Psoas muscle (tissue), 7 donors: ENCODE measurements at regions not wholly inside any gene's neighbourhood (a gene's known extent, or its start where the extent isn't known, plus 50 kb on each side); places are given as distances from the start of the nearest gene placed in this dataset.

ENCODE experiments used
- ATAC-seq, 4 donors: fragments of 200-7000 bp; cut with Tn5 transposase; one replicate each; pipeline ENCODE4 v1.9.1; 2020; ENCODE audit warnings: moderate library complexity in 3 of 4, mild to moderate bottlenecking in 2 of 4
- DNase-seq, 2 donors: peaks; one replicate each; pipeline ENCODE4 v3.0.0-alpha.2; 2020
- H3K27ac ChIP-seq: fragments of 200-600 bp; one replicate; pipeline ENCODE4 v1.8.0; 2022
- H3K27me3 ChIP-seq, 3 donors: fragments of 200-600 bp in 1 of 3; one replicate each; pipeline versions ENCODE4 v1.6.1 to v1.8.0; 2013 to 2022; ENCODE audit warnings: low read length in 2 of 3, mild to moderate bottlenecking in 2 of 3, moderate library complexity in 1 of 3; ENCODE audit not compliant: insufficient read depth in 3 of 3
- H3K36me3 ChIP-seq, 2 donors: fragments of 200-600 bp in 1 of 2; one replicate each; pipeline versions ENCODE4 v1.6.1 to v1.8.0; 2013 to 2022; ENCODE audit warnings: low read depth in 1 of 2, mild to moderate bottlenecking in 1 of 2, moderate library complexity in 1 of 2; ENCODE audit not compliant: insufficient read depth in 1 of 2
- H3K4me1 ChIP-seq: fragments of 200-600 bp; one replicate; pipeline ENCODE4 v1.8.0; 2022
- H3K4me3 ChIP-seq: fragments of 200-600 bp; one replicate; pipeline ENCODE4 v1.8.0; 2022; ENCODE audit warnings: mild to moderate bottlenecking
- H3K9me3 ChIP-seq: fragments of 200-600 bp; one replicate; pipeline ENCODE4 v1.8.0; 2022
- WGBS, 3 donors: extraction: QIAGEN DNeasy Blood & Tissue Kit; methylation state at CpG; one replicate each; pipeline versions ENCODE4 v1.1.6 to v1.1.7; 2013; 5-methylcytosine and 5-hydroxymethylcytosine counted together
- intact Hi-C, 2 donors: fragments of 100-400 bp; cut with DNase I; formaldehyde crosslinking; loops; one replicate each; pipeline versions ENCODE4 v1.11.0 to v1.14.2; 2022
- TF ChIP-seq, protein P1 (sequence below): fragments of 200-600 bp; IDR thresholded peaks from one replicate; pipeline ENCODE4 v1.8.0; 2022; ENCODE audit warnings: antibody characterized with exemption
- donor health status: healthy with polysubstance abuse.
- donor health status: DM: no; HTN: no; CAD: no; lungs with moderate emphysema.
- donor health status: Bipolar disorder and iron deficiency.
- donor health status: healthy.
- donor health status: DM: yes; HTN: yes; CAD: no.
- donor health status: DM: no; HTN: no; CAD: no.
- donor health status: DM: yes; HTN: yes; CAD: no.

DNA sequence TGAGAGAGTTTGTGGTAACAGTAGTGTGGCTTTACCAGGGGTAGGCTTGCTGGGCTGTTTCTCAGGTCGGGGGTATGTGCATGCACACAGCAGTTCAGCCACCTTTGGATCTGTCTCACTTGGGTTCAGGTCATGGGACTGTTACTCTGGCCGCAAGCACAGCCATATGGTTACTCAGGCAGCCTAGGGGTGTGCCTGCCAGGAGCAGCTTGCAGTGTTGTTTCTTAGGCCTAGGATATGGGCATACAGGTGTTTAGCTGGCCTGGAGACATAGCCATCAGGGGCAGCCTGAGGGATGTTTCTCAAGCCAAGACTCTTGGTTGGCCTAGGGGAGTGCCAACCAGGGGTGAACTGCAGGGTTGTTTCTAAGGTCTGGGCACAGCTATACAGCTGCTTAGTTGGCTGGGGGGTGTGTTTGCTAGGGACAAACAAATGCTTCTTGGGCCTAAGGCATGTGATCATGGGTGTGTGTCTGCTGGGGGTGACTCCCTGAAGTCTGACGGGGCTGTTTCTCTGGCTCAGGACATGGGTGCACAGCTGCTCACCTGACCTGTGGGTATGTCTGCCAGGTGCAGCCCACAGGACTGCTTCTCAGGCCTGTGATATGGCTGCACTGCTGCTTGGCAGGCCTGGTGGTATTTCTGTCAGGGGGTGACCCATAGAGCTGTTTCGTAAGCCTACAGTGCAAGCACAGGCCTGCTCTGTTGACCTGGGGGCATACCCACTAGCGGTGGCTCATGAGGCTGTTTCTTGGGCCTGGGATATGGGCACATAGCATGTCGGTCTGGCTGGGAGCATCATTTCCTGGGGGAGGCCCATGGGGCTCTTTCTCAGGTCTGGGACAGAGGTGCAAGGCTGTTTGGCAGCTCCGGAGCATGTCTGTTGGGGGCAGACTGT is 168.0 kb upstream of the THRB start:
- ATAC-seq: no peak
- H3K4me3 ChIP-seq: no peak overlapping the region
- intact Hi-C loops: no loop called here
- WGBS, 3 donors: 90 to 96% (median 92%) methylated on average over 7 of the region's 7 CpGs
- H3K9me3 ChIP-seq: no peaks in the 10 kb centered on the region
- H3K27me3 ChIP-seq: no peaks in the 10 kb centered on the region
- no peaks in the 10 kb centered on the region for H3K36me3 ChIP-seq
- H3K4me1 ChIP-seq: no peaks in the 10 kb centered on the region
- TF ChIP-seq, protein P1, sequence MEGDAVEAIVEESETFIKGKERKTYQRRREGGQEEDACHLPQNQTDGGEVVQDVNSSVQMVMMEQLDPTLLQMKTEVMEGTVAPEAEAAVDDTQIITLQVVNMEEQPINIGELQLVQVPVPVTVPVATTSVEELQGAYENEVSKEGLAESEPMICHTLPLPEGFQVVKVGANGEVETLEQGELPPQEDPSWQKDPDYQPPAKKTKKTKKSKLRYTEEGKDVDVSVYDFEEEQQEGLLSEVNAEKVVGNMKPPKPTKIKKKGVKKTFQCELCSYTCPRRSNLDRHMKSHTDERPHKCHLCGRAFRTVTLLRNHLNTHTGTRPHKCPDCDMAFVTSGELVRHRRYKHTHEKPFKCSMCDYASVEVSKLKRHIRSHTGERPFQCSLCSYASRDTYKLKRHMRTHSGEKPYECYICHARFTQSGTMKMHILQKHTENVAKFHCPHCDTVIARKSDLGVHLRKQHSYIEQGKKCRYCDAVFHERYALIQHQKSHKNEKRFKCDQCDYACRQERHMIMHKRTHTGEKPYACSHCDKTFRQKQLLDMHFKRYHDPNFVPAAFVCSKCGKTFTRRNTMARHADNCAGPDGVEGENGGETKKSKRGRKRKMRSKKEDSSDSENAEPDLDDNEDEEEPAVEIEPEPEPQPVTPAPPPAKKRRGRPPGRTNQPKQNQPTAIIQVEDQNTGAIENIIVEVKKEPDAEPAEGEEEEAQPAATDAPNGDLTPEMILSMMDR: no peak
- no peak for DNase-seq
- H3K27ac ChIP-seq: no peak overlapping the region

DNA sequence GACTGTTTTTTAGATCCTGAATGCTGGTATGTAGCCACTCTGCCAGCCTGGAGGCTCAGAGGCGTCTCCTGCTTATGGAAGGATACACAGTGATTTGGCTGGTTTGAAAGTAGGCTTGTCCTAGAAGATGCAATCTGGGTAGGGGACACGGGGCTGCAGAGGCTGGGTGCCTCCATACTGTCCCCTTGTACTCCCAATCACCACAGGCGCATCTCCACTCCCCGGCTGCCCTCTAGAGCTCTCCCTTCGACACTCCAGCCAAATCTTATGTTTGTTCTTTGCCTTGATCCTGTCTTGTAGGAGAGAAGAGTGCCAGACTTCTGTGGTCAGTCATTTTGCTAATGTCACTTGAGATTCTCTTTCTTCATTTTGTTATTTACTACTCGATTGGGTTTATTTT is 168.8 kb upstream of the THRB start:
- Histone ChIP-seq H3K27ac (no peak overlapping the region), H3K4me1 (no peaks in the 10 kb centered on the region), H3K27me3 (no peaks in the 10 kb centered on the region), H3K9me3 (no peaks in the 10 kb centered on the region), H3K36me3 (no peaks in the 10 kb centered on the region), H3K4me3 (no peak overlapping the region)
- WGBS, 3 donors: 90 to 94% (median 91%) methylated on average over 6 of the region's 6 CpGs
- DNase-seq (no peak), ATAC-seq (no peak)
- TF ChIP-seq, protein P1: no peak
- intact Hi-C loops: no loop called here

DNA sequence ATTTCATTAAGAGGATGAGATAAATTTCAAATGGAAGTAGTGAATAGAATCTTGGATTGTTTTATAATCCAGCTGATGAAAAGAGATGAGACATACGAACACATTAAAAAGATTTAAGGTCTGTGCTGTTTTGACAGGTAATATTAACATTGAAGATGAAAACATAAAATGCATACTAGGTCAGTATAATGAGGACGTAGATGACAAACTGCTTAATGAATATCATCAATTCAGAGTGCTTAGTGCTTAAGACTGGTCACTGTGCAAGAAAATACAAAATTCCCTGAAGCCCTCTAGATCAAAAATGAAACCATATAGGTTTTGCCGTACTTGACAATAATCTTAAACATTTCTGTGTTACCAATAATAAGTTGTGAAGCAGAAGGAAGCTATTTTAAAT is 173.4 kb upstream of the THRB start:
- TF ChIP-seq, protein P1: no peak
- Histone ChIP-seq H3K4me3 (no peak overlapping the region), H3K9me3 (no peaks in the 10 kb centered on the region), H3K27me3 (no peaks in the 10 kb centered on the region), H3K4me1 (no peaks in the 10 kb centered on the region), H3K27ac (no peak overlapping the region), H3K36me3 (no peaks in the 10 kb centered on the region)
- ATAC-seq (no peak), DNase-seq (no peak)
- intact Hi-C loops: no loop called here
- WGBS, 3 donors: 89 to 92% (median 91%) methylated on average over 3 of the region's 3 CpGs

DNA sequence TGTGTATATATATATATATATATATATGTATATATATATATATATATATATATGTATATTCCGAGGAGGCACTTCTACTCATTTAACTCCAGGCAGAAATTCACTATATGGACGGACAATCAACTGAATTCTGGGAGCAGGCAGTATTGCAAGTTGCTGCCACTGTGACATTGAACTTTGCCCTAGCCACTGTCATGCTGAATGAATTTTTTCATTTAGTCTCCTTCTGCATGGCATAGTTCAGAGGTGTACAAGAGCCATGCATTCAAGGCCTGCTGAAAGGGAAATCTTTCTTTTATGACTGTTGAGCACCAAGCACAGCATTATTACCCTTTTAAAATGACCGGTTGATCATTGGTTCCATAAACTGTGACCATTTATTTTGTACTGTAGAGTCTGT is 176.2 kb upstream of the THRB start:
- WGBS, 3 donors: 91 to 92% (median 92%) methylated on average over 3 of the region's 3 CpGs
- Histone ChIP-seq H3K4me1 (no peaks in the 10 kb centered on the region), H3K36me3 (no peaks in the 10 kb centered on the region), H3K27ac (no peak overlapping the region), H3K9me3 (no peaks in the 10 kb centered on the region), H3K27me3 (no peaks in the 10 kb centered on the region), H3K4me3 (no peak overlapping the region)
- ATAC-seq (no peak), DNase-seq (no peak)
- intact Hi-C loops: no loop called here
- TF ChIP-seq, protein P1: no peak

DNA sequence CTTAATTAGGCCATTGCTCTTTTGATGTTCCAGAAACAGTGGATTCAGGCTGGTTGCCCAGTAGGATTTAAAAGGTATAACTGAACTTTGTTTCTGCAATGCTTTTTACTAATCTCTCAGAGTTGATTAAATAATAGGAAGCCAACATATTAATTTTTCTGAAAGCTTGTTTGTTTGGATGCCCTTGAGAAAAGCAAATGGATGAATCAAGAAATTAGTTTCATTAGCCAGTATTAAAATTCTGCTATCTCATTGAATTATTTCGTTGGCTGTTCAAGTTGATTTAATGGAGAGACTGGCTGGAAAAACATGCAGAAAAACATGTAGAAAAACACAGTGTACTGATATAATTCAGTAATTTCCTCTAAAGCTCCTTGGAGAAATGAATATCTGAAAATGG is 178.9 kb upstream of the THRB start:
- TF ChIP-seq, protein P1: no peak
- Histone ChIP-seq H3K9me3 (no peaks in the 10 kb centered on the region), H3K4me1 (no peaks in the 10 kb centered on the region), H3K27me3 (no peaks in the 10 kb centered on the region), H3K4me3 (no peak overlapping the region), H3K36me3 (no peaks in the 10 kb centered on the region), H3K27ac (no peak overlapping the region)
- ATAC-seq: no peak
- WGBS, 3 donors: 78 to 90% (median 81%) methylated on average over 1 of the region's 1 CpG
- intact Hi-C loops: no loop called here
- DNase-seq: no peak
